Activated CD4-positive, alpha-beta memory T cell treated with anti-CD3 and anti-CD28 coated beads, Interleukin-2, amount 10 ng/mL, durations not matched to agents 7 days and 5 days (primary cell): ENCODE measurements at regions not wholly inside any gene's neighbourhood (a gene's known extent, or its start where the extent isn't known, plus 50 kb on each side); places are given as distances from the start of the nearest gene placed in this dataset.

ENCODE experiments used
- CTCF ChIA-PET: fragments of 350-600 bp; sonication (Branson Sonifier 250); formaldehyde crosslinking; loops from one replicate; lab custom pipeline; 2021; ENCODE audit warnings: antibody characterized with exemption, inconsistent platforms; lab: Charles Lee
- POLR2A ChIA-PET: fragments of 350-600 bp; sonication (Branson Sonifier 250); formaldehyde crosslinking; loops from one replicate; lab custom pipeline; 2021; ENCODE audit warnings: antibody characterized with exemption; lab: Charles Lee
- DNase-seq: peaks from one replicate; pipeline ENCODE4 v3.0.0-alpha.2; 2020
- H3K27ac Mint-ChIP-seq: one replicate; pipeline ENCODE4 v1.8.0; 2021; ENCODE audit warnings: mild to moderate bottlenecking, mixed read lengths
- H3K27me3 Mint-ChIP-seq: one replicate; pipeline ENCODE4 v1.8.0; 2021; ENCODE audit warnings: mixed read lengths
- H3K36me3 Mint-ChIP-seq: one replicate; pipeline ENCODE4 v1.8.0; 2021; ENCODE audit warnings: low read depth, mixed read lengths
- H3K4me1 Mint-ChIP-seq: one replicate; pipeline ENCODE4 v1.8.0; 2021; ENCODE audit warnings: mixed read lengths
- H3K4me3 Mint-ChIP-seq: one replicate; pipeline ENCODE4 v1.8.0; 2021; ENCODE audit warnings: mild to moderate bottlenecking, mixed read lengths
- H3K9me3 Mint-ChIP-seq: one replicate; pipeline ENCODE4 v1.8.0; 2021; ENCODE audit warnings: mixed read lengths

- Mint-ChIP-seq H3K27ac (no peak overlapping the region), H3K9me3 (no peaks in the 10 kb centered on the region), H3K27me3 (no peaks in the 10 kb centered on the region), H3K36me3 (no peaks in the 10 kb centered on the region), H3K4me1 (no peaks in the 10 kb centered on the region), H3K4me3 (no peak overlapping the region)
- ChIA-PET POLR2A (no interaction called here), CTCF (no interaction called here)
- no peak for DNase-seq
Measured at GRCh38 chr2:151137526-151137925, 124.1 kb downstream of the RBM43 start.

- peaks cover 2% of the 10 kb centered on the region for H3K27me3 Mint-ChIP-seq
- DNase-seq = no peak
- CTCF ChIA-PET = no interaction called here
- H3K36me3 Mint-ChIP-seq = no peaks in the 10 kb centered on the region
- H3K4me3 Mint-ChIP-seq = no peak overlapping the region
- H3K4me1 Mint-ChIP-seq = no peaks in the 10 kb centered on the region
- H3K9me3 Mint-ChIP-seq = no peaks in the 10 kb centered on the region
- no peak overlapping the region for H3K27ac Mint-ChIP-seq
- POLR2A ChIA-PET = no interaction called here
Measured at GRCh38 chr2:151120011-151120410, 141.7 kb downstream of the RBM43 start.

DNA sequence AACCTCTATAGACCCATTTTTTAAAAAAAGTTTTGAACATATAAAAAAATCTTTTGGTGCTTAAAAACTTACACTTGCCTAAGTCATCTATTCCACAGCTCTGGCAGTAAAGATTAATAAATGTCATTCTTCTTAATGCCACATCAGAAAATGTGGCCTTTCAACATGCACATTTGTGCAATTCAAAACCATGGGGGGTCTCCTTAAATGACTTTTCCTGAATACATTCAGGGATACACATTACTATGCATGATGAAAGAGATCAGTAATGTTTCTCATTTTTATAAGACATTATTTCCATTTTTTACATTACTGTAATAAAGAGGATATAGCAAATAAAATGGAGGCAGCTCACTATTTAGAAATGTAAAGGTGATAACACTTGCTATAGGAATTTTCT is 142.3 kb downstream of the RBM43 start:
- Mint-ChIP-seq H3K4me3 (no peak overlapping the region), H3K27ac (no peak overlapping the region), H3K27me3 (peaks cover 2% of the 10 kb centered on the region), H3K36me3 (no peaks in the 10 kb centered on the region), H3K9me3 (no peaks in the 10 kb centered on the region), H3K4me1 (no peaks in the 10 kb centered on the region)
- CTCF ChIA-PET = no interaction called here
- DNase-seq = no peak
- POLR2A ChIA-PET = no interaction called here

DNA sequence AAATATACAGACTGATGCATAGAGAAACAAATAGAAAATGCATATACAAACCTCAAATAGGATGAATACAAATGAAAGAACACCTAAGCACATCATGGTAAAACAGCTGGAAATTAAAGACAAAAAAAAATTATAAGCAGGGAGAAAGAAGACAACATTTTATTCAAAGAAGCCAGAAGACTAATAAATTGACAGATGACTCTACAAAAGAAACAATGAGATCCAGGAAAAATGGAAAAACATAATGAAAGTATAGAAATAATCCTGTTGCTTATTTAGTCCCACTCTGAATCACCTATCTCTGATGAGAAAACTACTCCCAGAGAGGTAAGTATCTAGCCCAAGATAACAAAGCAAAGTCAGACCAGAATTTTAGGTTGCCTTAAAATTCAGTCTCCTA is 143.4 kb downstream of the RBM43 start:
- no peaks in the 10 kb centered on the region for H3K36me3 Mint-ChIP-seq
- no peaks in the 10 kb centered on the region for H3K9me3 Mint-ChIP-seq
- H3K27me3 Mint-ChIP-seq = peaks cover 2% of the 10 kb centered on the region
- DNase-seq = no peak
- H3K27ac Mint-ChIP-seq = no peak overlapping the region
- H3K4me1 Mint-ChIP-seq = no peaks in the 10 kb centered on the region
- CTCF ChIA-PET = no interaction called here
- H3K4me3 Mint-ChIP-seq = no peak overlapping the region
- POLR2A ChIA-PET = no interaction called here

DNA sequence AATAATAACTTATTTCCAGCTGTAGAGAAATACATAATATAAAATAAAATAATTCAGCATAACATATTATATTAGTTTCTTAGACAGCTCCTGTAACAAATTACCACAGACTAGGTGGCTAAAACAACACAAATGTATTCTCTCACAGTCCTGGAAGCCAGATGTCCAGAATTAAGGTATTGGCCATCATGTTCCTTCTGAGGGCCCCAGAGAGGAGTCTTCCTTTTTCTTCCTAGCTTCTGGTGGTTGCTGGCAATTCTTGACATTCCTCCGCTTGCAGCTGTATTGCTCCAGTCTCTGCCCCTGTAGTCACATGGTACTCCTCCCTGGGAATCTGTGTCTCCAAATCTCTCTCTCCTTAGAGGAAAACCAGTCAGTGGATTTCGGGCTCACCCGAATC is 146.8 kb downstream of the RBM43 start:
- POLR2A ChIA-PET = no interaction called here
- no peak for DNase-seq
- Mint-ChIP-seq H3K36me3 (no peaks in the 10 kb centered on the region), H3K4me3 (no peak overlapping the region), H3K9me3 (no peaks in the 10 kb centered on the region), H3K27ac (no peak overlapping the region), H3K4me1 (no peaks in the 10 kb centered on the region), H3K27me3 (peaks cover 3% of the 10 kb centered on the region)
- CTCF ChIA-PET = interaction anchor here (0.6 to 1.3 kb wide), 2 partner anchors 32 to 305 kb away, joined by 3 to 4 read pairs; no protein-coding TSS in a partner anchor

DNA sequence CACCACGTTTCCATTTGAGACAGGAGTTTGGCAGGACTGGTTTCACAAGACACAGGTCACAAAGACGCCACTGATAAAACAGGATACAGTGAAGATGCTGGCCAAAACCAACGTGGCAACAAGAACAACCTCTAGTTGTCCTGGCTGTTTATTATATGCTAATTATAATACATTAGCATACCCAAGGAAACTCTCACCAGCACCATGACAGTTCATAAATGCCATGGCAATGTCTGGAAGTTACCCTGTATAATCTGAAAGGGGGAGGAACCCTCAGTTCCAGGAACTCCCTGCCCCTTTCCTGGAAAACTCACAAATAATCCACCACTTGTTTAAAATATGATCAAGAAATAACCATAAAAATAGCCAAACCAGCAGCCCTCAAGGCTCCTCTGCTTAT is 148.3 kb downstream of the RBM43 start:
- no peak for DNase-seq
- Mint-ChIP-seq H3K9me3 (no peaks in the 10 kb centered on the region), H3K4me3 (no peak overlapping the region), H3K27ac (no peak overlapping the region), H3K36me3 (no peaks in the 10 kb centered on the region), H3K27me3 (peaks cover 3% of the 10 kb centered on the region), H3K4me1 (no peaks in the 10 kb centered on the region)
- POLR2A ChIA-PET = no interaction called here
- CTCF ChIA-PET = no interaction called here

DNA sequence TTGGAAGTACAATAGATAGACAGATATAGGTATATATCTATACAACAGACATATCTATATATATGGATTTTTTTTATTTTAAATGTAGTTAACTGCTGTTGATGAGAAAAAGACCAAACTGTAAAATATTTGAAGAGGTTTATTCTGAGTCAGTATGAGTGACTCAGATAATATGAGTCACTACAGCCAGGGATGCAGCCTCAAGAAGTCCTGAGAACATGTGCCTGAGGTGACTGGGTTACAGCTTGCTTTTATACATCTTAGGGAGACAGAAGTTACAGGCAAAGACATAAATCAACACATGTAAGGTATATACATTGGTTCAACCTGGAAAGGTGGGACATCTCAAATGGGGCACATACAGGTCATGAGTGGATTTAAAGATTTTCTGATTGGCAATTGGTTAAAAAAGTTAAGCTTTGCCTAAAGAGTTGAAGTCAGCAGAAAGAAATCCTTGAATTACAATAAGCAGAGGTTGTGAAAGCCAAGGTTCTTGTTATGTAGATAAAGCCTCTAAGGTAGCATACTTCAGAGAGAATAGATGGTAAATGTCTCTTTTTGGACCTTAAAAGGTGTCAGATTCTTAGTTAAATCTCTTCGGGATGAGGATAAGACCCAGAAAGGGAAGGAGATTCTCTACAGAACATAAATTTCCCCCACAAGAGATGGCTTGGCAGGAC is 149.9 kb downstream of the RBM43 start:
- Mint-ChIP-seq H3K9me3 (no peaks in the 10 kb centered on the region), H3K27ac (no peak overlapping the region), H3K4me3 (no peak overlapping the region), H3K36me3 (no peaks in the 10 kb centered on the region), H3K27me3 (peaks cover 3% of the 10 kb centered on the region), H3K4me1 (no peaks in the 10 kb centered on the region)
- DNase-seq = no peak
- ChIA-PET CTCF (no interaction called here), POLR2A (no interaction called here)

DNA sequence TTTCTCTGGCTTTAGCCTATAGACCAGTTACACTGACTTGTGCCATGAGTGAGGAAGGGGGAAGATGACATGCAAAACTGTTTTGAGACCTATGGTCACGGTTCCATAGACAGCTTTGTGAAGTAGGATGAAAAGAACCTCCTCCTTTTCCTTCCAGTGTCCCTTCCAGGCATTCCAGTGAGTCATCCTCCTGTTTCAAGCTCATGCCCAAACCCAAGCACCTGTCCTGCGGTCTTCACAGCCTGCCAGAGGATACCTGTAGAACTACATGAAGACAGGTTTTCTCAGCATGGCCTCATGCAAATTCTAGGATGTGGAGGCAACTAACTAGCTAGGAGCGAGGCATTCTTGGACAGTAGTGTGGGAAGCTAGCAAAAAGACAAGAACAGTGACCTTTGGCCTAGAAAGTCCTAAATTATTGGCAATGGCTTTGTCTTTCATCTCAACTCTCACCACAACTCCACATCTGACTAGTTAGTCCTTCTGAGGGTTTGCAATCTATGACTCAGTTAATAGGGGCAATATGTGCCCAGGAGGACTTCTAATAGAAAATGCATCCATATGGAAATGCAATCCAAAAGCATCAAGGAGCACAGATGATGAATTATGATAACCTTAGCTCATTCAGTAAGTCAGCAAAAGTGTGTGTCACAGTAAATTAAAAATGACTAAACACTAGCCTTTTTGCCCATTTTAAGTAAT is 154.7 kb downstream of the RBM43 start:
- H3K27ac Mint-ChIP-seq = no peak overlapping the region
- ChIA-PET POLR2A (no interaction called here), CTCF (no interaction called here)
- no peak overlapping the region for H3K4me3 Mint-ChIP-seq
- peaks cover 1% of the 10 kb centered on the region for H3K27me3 Mint-ChIP-seq
- H3K36me3 Mint-ChIP-seq = no peaks in the 10 kb centered on the region
- H3K4me1 Mint-ChIP-seq = no peaks in the 10 kb centered on the region
- no peaks in the 10 kb centered on the region for H3K9me3 Mint-ChIP-seq
- no peak for DNase-seq

DNA sequence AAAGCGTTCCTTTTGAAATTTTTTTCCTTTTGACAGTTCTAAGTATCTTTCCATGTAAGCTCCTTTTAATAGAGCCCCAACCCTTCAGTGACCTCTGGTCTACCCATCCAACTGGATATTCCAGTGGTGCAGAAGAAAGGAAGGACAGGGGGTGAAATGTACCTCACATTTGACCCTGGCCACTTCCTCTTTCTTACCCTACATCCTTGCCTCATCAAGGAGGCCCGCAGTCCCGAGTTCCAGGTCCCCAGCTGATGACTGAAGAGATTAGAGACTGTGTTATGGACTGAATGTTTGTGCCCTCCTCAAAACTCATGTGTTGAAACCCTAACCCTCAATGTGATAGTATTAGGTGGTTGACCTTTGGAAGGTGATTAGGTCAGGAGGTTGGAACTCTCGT is 158.1 kb downstream of the RBM43 start:
- H3K36me3 Mint-ChIP-seq = no peaks in the 10 kb centered on the region
- H3K4me1 Mint-ChIP-seq = no peaks in the 10 kb centered on the region
- no peak for DNase-seq
- H3K4me3 Mint-ChIP-seq = no peak overlapping the region
- no peak overlapping the region for H3K27ac Mint-ChIP-seq
- H3K9me3 Mint-ChIP-seq = no peaks in the 10 kb centered on the region
- H3K27me3 Mint-ChIP-seq = peaks cover 2% of the 10 kb centered on the region
- POLR2A ChIA-PET = no interaction called here
- CTCF ChIA-PET = no interaction called here

- ChIA-PET CTCF (no interaction called here), POLR2A (no interaction called here)
- Mint-ChIP-seq H3K27me3 (peaks cover 3% of the 10 kb centered on the region), H3K27ac (no peak overlapping the region), H3K4me3 (no peak overlapping the region), H3K9me3 (no peaks in the 10 kb centered on the region), H3K4me1 (no peaks in the 10 kb centered on the region), H3K36me3 (no peaks in the 10 kb centered on the region)
- no peak for DNase-seq
Measured at GRCh38 chr2:151102226-151102625, 159.4 kb downstream of the RBM43 start.

DNA sequence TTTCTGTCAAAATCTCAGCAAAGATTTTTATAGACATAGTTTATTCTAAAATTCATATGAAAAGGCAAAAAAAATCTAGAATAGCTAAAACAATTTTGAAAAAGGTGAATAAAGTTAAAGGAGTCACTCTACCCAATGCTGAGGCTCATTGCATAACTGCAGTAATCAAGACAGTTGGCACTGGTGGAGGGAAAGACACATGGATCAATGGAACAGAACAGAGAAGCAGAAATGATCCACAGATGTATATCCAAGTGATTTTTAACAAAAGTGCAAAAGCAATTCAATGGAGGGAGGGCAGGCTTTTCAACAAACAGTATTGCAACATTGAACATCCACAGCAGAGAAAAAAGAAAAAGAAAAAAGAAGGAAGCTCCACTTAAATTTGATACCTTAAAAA is 162.8 kb downstream of the RBM43 start:
- Mint-ChIP-seq H3K27ac (no peak overlapping the region), H3K36me3 (no peaks in the 10 kb centered on the region), H3K27me3 (peaks cover 5% of the 10 kb centered on the region), H3K9me3 (no peaks in the 10 kb centered on the region), H3K4me3 (no peak overlapping the region), H3K4me1 (no peaks in the 10 kb centered on the region)
- no peak for DNase-seq
- POLR2A ChIA-PET = no interaction called here
- CTCF ChIA-PET = no interaction called here

- Mint-ChIP-seq H3K4me1 (no peaks in the 10 kb centered on the region), H3K36me3 (no peaks in the 10 kb centered on the region), H3K27me3 (peaks cover 5% of the 10 kb centered on the region), H3K27ac (no peak overlapping the region), H3K4me3 (no peak overlapping the region), H3K9me3 (no peaks in the 10 kb centered on the region)
- POLR2A ChIA-PET = no interaction called here
- CTCF ChIA-PET = interaction anchor here (1.7 kb wide), 1 partner anchor 141 kb away, joined by 3 read pairs; no protein-coding TSS in a partner anchor
- DNase-seq = no peak
Measured at GRCh38 chr2:151097895-151098294, 163.8 kb downstream of the RBM43 start.

DNA sequence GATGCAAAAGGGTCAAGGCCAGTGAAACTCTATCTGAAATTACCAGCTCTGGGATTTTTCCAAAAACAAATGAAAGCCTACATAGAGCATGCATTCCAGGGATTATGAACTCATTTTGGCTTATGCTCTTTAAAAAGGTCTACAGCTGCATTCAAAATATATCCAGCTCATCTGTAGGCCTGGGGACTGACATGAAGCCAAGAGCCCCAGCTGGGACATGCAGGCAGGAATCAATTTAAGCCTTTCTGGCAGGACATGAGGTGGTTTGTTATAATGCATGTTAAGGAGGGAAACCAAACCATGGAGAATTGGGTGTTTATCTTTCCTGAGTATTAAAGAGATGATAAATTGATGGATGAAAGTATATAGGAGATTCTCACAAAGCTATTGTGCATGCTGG is 164.5 kb downstream of the RBM43 start:
- no peaks in the 10 kb centered on the region for H3K4me1 Mint-ChIP-seq
- POLR2A ChIA-PET = no interaction called here
- H3K36me3 Mint-ChIP-seq = no peaks in the 10 kb centered on the region
- H3K27ac Mint-ChIP-seq = no peak overlapping the region
- H3K4me3 Mint-ChIP-seq = no peak overlapping the region
- CTCF ChIA-PET = interaction anchor here (1.7 kb wide), 1 partner anchor 142 kb away, joined by 3 read pairs; no protein-coding TSS in a partner anchor
- peaks cover 5% of the 10 kb centered on the region for H3K27me3 Mint-ChIP-seq
- no peaks in the 10 kb centered on the region for H3K9me3 Mint-ChIP-seq
- no peak for DNase-seq

GRCh38 chr2:151096235-151096634 is 165.4 kb downstream of the RBM43 start:
- ChIA-PET CTCF (no interaction called here), POLR2A (no interaction called here)
- no peak for DNase-seq
- Mint-ChIP-seq H3K4me3 (no peak overlapping the region), H3K27ac (no peak overlapping the region), H3K4me1 (no peaks in the 10 kb centered on the region), H3K27me3 (peaks cover 5% of the 10 kb centered on the region), H3K36me3 (no peaks in the 10 kb centered on the region), H3K9me3 (no peaks in the 10 kb centered on the region)
